Kidney tubule cell (primary cell): ENCODE measurements at regions not wholly inside any gene's neighbourhood (a gene's known extent, or its start where the extent isn't known, plus 50 kb on each side); places are given as distances from the start of the nearest gene placed in this dataset.

Experiments used
- DNase-seq: peaks from one replicate; pipeline ENCODE4 v3.0.0-alpha.2; 2018; ENCODE audit warnings: low spot score

DNA sequence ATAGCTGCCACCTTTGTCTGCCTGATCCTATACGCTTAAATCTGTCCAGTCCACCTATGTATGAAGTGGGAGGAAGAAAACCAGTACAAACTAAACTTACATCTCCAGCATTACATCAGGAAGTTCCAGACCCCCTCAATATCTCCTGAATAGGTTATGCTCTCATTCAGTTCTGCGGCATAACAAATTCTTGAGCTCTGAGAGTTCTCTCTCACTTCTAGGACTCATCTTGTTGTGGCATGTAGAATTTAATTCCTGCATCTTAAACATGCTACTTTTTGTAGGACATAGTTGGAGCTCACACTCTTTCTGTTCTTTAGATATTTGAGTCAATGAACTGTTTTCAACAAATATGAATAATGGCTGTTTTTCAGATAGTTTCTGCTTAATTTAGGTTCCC, 662.5 kb downstream of the CDH11 start:
- DNase-seq, result no peak

DNA sequence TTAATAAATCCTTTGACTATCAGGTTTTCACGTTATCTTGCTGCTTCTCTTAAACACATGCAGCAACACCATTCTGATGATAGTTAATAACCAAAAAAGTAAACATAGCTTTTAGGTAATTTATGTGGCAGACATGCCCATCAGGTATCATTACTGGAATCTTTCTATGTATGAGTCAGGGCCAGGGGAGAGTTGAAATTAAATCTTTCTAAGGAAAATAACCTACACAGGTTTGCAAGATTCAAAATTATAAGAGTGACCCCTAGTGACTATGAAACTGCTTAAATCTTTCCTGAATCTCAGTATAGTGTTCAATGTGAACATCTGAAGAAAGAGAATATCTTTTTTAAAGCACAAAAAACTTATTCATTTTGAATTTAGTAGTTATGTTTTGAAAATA, 666.6 kb downstream of the CDH11 start:
- DNase-seq, result peak; percentile 60

DNA sequence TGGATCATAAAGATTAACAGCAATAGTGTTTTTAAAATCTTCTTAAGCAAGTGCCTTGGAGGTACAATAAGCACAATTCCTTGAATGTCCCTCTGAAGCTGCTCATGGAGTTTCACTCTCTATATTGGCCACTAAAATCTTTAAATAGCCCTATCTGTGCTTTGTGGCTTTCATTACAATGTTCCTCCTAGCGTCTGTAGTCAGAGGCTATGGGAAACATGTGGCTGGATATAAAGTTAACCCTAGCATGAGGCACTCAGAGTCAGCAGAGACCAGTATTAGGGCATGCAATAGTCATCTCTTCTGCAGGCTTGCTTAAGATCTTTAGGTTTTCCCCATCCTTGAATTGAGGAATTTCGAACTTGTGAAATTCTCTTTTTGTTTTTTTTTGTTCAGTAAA, 668.2 kb downstream of the CDH11 start:
- DNase-seq, result no peak

DNA sequence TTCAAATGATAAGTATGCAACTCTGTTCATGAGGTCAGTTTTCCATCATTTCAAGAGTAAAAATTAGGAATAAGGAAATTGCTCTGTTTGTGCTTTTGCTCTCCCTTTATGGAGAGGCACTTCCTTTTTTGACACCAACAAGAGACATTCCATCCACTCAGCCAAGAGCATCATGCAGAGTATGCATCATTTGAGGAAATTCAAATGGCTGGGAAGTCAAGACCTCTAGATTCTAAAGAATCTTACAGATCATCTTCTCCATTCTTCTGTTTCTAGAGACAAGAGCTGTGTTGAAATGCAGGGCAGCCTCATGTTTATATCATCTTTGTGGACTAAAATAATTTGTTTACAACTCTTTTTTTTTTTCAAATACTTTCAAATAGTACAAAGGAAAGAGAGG, 669.4 kb downstream of the CDH11 start:
- DNase-seq, result peak; percentile 53

- no peak for DNase-seq
Observed at GRCh38 chr16:64450177-64450576, 671.7 kb downstream of the CDH11 start.

GRCh38 chr16:64449506-64449905, 672.4 kb downstream of the CDH11 start:
- no peak for DNase-seq

- no peak for DNase-seq
Observed at GRCh38 chr16:64445649-64446048, 676.2 kb downstream of the CDH11 start.

GRCh38 chr16:64445245-64445644, 676.6 kb downstream of the CDH11 start:
- DNase-seq, result no peak

- DNase-seq, result peak; percentile 96
Observed at GRCh38 chr16:64440421-64440831, 681.4 kb downstream of the CDH11 start.

GRCh38 chr16:64440005-64440404, 681.9 kb downstream of the CDH11 start:
- DNase-seq, result peak; percentile 64

DNA sequence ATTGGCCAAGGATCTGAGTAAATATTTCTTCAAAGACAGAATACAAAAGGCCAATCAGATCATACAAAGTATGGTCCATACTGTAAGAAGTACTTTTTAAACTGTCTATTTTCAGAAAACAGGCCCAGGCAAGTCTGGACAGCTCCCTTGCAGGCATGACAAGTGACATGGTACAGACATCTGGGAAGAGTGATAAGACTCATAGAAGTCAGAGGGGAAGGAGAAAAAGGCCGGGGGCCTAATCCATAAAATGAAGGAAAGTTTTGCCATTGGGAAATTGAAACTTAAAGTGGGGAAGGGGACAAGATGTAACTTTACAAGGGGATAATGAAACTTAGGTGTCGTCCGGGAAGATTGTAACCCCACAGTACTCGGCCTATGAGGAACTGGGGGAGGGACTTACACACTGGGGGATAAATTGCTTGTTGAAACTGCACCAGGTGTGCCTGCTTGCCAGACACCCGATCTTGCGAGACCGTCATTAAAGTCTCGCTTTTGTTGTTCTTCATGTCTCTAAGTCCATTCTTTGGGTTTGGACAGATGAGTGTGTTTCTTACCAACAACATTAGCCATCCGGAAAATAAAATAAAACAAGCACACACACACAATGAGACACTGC, 684.0 kb downstream of the CDH11 start:
- DNase-seq, result no peak

DNA sequence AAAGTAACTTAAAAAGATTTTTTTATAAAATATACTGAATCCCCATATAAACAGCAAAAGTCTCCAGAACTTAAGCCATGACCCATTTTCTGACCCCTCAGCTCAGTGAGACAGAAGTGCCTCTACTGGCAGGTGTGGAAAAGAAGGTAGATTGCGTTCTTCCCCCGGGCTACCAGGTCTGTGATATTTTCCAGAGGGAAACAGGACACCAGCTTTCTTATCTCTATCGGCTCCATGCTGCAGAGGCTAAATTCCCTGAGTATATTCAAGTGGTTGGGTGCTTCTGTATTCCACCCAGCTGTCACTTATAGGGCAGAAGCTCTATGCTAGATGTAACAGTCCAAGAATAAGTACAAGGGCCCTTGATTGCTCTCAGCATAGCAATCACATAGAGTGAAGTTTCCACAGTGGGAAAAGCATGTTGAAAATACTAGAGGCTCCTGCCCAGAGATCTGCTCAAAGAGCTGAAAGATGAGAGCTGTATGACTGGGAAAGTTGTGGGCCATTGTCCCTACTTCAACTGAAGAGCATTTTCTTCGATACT, 687.3 kb downstream of the CDH11 start:
- DNase-seq, result no peak

GRCh38 chr16:64428463-64429113, 693.3 kb downstream of the CDH11 start:
- DNase-seq, result peak; percentile 78

GRCh38 chr16:64426131-64426666, 695.7 kb downstream of the CDH11 start:
- DNase-seq, result no peak

DNA sequence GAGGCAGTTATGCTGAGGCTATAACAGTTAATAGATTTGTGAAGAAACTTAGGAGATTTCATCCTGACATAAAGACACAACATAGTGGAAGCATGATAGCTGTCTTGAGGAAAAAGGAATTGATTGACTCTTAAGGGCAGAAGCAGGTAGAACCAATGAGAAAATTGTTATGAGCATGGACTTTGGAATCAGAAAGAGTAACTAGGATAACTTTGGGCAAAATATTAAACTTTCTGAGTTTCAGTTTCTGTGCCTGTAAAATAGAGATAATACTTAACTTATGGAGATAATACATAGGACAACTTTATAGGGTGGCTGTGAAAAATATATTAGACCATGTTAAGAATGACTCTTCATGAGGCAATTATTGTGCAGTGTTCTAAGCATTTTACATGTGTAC, 696.5 kb downstream of the CDH11 start:
- no peak for DNase-seq

DNA sequence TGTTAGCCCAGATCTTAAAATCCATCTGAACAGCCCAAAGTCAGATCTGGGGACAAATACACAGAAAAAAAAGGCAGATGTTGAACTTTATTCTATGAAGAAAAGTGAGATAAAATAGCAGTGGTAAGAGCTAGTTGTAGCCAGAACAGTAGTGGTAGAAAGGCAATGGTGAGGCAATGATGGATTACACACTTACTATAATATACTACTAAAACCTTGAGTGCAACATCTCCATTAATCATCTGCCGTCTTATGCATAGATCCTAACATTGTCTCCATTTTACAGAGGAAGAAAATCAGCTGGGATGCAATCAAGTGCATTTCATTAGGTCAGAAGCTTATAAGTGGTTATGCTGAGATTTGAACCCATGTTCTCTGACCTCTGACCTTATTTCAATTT, 699.6 kb downstream of the CDH11 start:
- DNase-seq, result no peak

DNA sequence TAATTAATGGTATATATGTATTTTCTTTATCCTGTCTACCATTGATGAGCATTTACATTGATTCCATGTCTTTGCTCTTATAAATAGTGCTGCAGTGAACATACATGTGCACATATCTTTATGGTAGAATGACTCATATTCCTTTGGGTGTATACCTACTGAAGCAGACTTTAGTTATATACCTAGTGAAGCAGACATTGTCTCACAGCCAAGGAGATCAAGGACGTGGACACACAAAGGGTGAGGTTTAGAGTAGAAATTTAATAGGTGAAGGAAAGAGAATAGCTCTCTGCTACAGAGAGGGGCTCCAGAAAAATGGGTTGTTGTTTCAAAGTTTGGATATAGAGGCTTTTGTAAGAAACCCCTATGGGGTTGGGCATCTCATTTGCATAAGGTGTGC, 700.3 kb downstream of the CDH11 start:
- DNase-seq, result no peak

- no peak for DNase-seq
Observed at GRCh38 chr16:64419832-64420231, 702.0 kb downstream of the CDH11 start.

- peak; percentile 35 for DNase-seq
Observed at GRCh38 chr16:64417711-64418227, 704.1 kb downstream of the CDH11 start.

GRCh38 chr16:64416216-64417005, 705.5 kb downstream of the CDH11 start:
- DNase-seq, result peak; percentile 82

DNA sequence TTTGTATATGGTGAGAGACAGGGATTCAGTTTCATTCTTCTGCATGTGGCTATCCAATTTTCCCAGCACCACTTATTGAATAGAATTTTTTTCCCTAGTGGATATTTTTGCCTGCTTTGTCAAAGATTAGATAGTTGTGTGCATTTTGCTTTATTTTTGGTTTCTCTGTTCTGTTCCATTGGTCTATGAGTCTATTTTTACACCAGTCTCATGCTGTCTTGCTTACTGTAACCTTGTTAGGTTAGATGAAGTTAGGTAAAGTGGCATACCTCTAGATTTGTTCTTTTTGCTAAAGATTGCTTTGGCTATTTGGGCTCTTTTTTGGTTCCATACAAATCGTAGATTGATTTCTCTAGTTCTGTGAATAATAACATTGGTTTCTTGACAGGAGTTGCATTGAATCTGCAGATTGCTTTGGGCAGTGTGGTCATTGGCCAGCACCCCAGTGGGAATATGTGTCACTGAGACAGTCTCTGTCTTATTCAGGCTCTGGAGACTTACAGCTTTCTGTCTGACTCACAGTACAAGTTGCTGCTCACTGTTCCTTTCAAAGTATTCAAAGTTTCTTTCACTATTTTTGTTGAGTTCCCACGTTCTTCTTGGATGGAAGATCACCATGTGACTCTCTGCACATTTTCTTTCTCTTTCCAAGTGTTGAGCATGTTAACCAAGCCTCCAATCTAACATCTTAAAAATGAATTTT, 709.1 kb downstream of the CDH11 start:
- DNase-seq, result peak; percentile 67

GRCh38 chr16:64410306-64410705, 711.6 kb downstream of the CDH11 start:
- no peak for DNase-seq
